ENCODE measurements at regions not wholly inside any gene's neighbourhood (a gene's known extent, or its start where the extent isn't known, plus 50 kb on each side); places are given as distances from the start of the nearest gene placed in this dataset.

GRCh38 chrX:150197388-150197787 lies 165.7 kb upstream of the MAMLD1 start:
- no peak for TF ChIP-seq ELF1 (IDR thresholded peaks at IDR 0.05)
- TF ChIP-seq RCOR1 (IDR thresholded peaks at IDR 0.05; ENCODE audit: low read length): no peak
- no peak for TF ChIP-seq EZH2phosphoT487 (IDR thresholded peaks at IDR 0.05; ENCODE audit: borderline replicate concordance, low read depth)
- no peak for TF ChIP-seq FOXM1 (IDR thresholded peaks at IDR 0.05; ENCODE audit: low read depth)
- TF ChIP-seq MAX (IDR thresholded peaks at IDR 0.05; ENCODE audit: low read depth): no peak
- no peak for TF ChIP-seq TAF1 (IDR thresholded peaks at IDR 0.05; ENCODE audit: borderline replicate concordance, low read depth, low read length)
- TF ChIP-seq RXRA (IDR thresholded peaks at IDR 0.05; ENCODE audit: borderline replicate concordance, low read depth): no peak
- TF ChIP-seq EP300 (IDR thresholded peaks at IDR 0.05; ENCODE audit: borderline replicate concordance in 1 of 2, low read depth in 1 of 2, low read length in 1 of 2): no peak
- TF ChIP-seq GABPA (IDR thresholded peaks at IDR 0.05; ENCODE audit: low read depth): no peak
- TF ChIP-seq GATA2 (CRISPR knock-in tag; IDR thresholded peaks at IDR 0.05): no peak
- no peak for TF ChIP-seq MEF2A (IDR thresholded peaks at IDR 0.05; ENCODE audit: borderline replicate concordance, low read depth)
- TF ChIP-seq RAD21 (IDR thresholded peaks at IDR 0.05; ENCODE audit: low read length): no peak
- H3K9me2 ChIP-seq: no peaks in the 10 kb centered on the region
- 49% methylated on average over 2 of the region's 2 CpGs for WGBS (ENCODE audit: low lambda C conversion rate)
- no peaks in the 10 kb centered on the region for H3K36me3 ChIP-seq (replicated peaks in 1 of 2; ENCODE audit: control insufficient read depth in 1 of 2, insufficient read depth in 2 of 2, low read length in 1 of 2)
- no peak overlapping the region for H3K9ac ChIP-seq
- H4K20me1 ChIP-seq (ENCODE audit: insufficient read depth): no peaks in the 10 kb centered on the region
- H2AFZ ChIP-seq (ENCODE audit: low read depth): no peak overlapping the region
- peaks cover 11 to 19% of the 10 kb centered on the region in 2 experiments; a peak in 3 of 4 replicates for H3K4me1 ChIP-seq (ENCODE audit: control insufficient read depth in 1 of 2, insufficient read depth in 2 of 2, low read depth in 1 of 2, low read length in 1 of 2)
- no peak for DNase-seq
- CTCF ChIA-PET: no interaction called here
- no peaks in the 10 kb centered on the region for H3K9me3 ChIP-seq
- peaks cover 11% of the 10 kb centered on the region for H3F3A ChIP-seq (replicated peaks; ENCODE audit: insufficient read depth)
- no peaks in the 10 kb centered on the region for H3K27me3 ChIP-seq (ENCODE audit: insufficient read depth)
- H3K79me2 ChIP-seq (ENCODE audit: insufficient read depth): no peaks in the 10 kb centered on the region
- H3K4me2 ChIP-seq: no peak overlapping the region
- H3K27ac ChIP-seq (ENCODE audit: low read depth in 2 of 2, low read length in 1 of 2): no peak overlapping the region
- H3K4me3 ChIP-seq (ENCODE audit: low read depth in 2 of 2, low read length in 1 of 2): no peak overlapping the region
- POLR2A ChIA-PET: no interaction called here

- Histone ChIP-seq H3F3A (replicated peaks; ENCODE audit: insufficient read depth) (peaks cover 11% of the 10 kb centered on the region), H4K20me1 (ENCODE audit: insufficient read depth) (no peaks in the 10 kb centered on the region), H2AFZ (ENCODE audit: low read depth) (no peak overlapping the region), H3K36me3 (replicated peaks in 1 of 2; ENCODE audit: control insufficient read depth in 1 of 2, insufficient read depth in 2 of 2, low read length in 1 of 2) (no peaks in the 10 kb centered on the region), H3K4me3 (ENCODE audit: low read depth in 2 of 2, low read length in 1 of 2) (no peak overlapping the region), H3K9me2 (no peaks in the 10 kb centered on the region), H3K4me2 (no peak overlapping the region), H3K79me2 (ENCODE audit: insufficient read depth) (no peaks in the 10 kb centered on the region), H3K9ac (no peak overlapping the region), H3K4me1 (ENCODE audit: control insufficient read depth in 1 of 2, insufficient read depth in 2 of 2, low read depth in 1 of 2, low read length in 1 of 2) (peaks cover 11 to 19% of the 10 kb centered on the region in 2 experiments; a peak in 3 of 4 replicates), H3K27me3 (ENCODE audit: insufficient read depth) (no peaks in the 10 kb centered on the region), H3K27ac (ENCODE audit: low read depth in 2 of 2, low read length in 1 of 2) (no peak overlapping the region), H3K9me3 (no peaks in the 10 kb centered on the region)
- TF ChIP-seq CHD2 (IDR thresholded peaks at IDR 0.05; ENCODE audit: low read length, partially characterized antibody) (no peak), ELF1 (IDR thresholded peaks at IDR 0.05) (no peak), SMC3 (IDR thresholded peaks at IDR 0.05; ENCODE audit: low read depth, low read length) (no peak), FOSL2 (IDR thresholded peaks at IDR 0.05; ENCODE audit: borderline replicate concordance, low read depth) (no peak), USF1 (IDR thresholded peaks at IDR 0.05; ENCODE audit: borderline replicate concordance, low read depth) (no peak), EP300 (IDR thresholded peaks at IDR 0.05; ENCODE audit: borderline replicate concordance in 1 of 2, low read depth in 1 of 2, low read length in 1 of 2) (no peak), MXI1 (IDR thresholded peaks at IDR 0.05; ENCODE audit: low read depth, low read length) (no peak), FOXM1 (IDR thresholded peaks at IDR 0.05; ENCODE audit: low read depth) (no peak), NFIC (IDR thresholded peaks at IDR 0.05; ENCODE audit: borderline replicate concordance) (no peak), EZH2phosphoT487 (IDR thresholded peaks at IDR 0.05; ENCODE audit: borderline replicate concordance, low read depth) (no peak), USF2 (IDR thresholded peaks at IDR 0.05; ENCODE audit: borderline replicate concordance, low read depth, low read length) (no peak), REST (IDR thresholded peaks at IDR 0.05; ENCODE audit: low read depth, low read length) (no peak), TCF12 (IDR thresholded peaks at IDR 0.05) (no peak), RCOR1 (IDR thresholded peaks at IDR 0.05; ENCODE audit: low read length) (no peak), SIN3A (IDR thresholded peaks at IDR 0.05; ENCODE audit: borderline replicate concordance, low read depth, low read length) (no peak)
- 21% methylated on average over 2 of the region's 2 CpGs for WGBS (ENCODE audit: low lambda C conversion rate)
- POLR2A ChIA-PET: no interaction called here
- CTCF ChIA-PET: no interaction called here
- DNase-seq: no peak
These were observed 164.3 kb upstream of the MAMLD1 start for GRCh38 chrX:150198776-150199175.
